NCI-H2081 (cell line): ENCODE measurements at regions not wholly inside any gene's neighbourhood (a gene's known extent, or its start where the extent isn't known, plus 50 kb on each side); places are given as distances from the start of the nearest gene placed in this dataset.
"Not testable (repeated sequence)": the region's sequence is repeated elsewhere in the genome, so short reads cannot be mapped to it uniquely, and the experiment has no call there.

Source experiments
- DNase-seq, 2 experiments: peaks; one replicate each; lab custom pipeline; 2025; lab: John Stamatoyannopoulos, UW

- no peak for DNase-seq
These were observed 221.1 kb upstream of the AUTS2 start for GRCh38 chr7:69377191-69377590.

DNA sequence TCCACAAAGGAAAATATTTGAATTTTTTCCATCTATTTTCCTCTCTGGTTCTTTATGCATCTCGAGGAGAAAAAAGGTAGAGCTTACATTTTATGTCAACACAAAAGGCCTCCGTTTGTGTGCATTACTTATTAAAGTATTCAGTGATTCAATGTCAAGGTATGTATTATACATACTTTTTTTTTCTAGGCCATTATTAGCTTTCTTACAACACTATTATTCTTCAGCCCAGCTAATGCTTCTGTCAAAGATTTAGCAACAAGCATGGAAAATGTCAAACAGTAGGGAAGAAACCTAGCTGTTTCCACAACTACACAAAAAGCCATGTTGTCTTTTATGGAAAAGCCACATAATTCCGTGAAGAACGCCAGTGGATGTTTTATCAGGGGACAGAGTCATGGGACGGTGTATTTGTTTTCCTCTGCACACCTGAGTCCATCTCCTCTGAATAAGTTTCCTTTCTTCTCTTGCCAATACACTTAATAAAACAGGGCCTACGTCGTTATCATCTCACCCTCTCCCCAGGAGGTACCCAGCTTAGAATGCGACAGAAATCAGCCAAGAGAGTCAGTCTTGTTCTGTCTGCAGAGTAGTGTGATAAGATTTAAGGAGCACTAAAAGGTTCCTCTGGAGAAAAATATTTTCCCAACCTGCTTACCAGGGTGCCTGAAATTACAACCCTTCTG, 209.7 kb upstream of the AUTS2 start:
- DNase-seq, result no peak

DNA sequence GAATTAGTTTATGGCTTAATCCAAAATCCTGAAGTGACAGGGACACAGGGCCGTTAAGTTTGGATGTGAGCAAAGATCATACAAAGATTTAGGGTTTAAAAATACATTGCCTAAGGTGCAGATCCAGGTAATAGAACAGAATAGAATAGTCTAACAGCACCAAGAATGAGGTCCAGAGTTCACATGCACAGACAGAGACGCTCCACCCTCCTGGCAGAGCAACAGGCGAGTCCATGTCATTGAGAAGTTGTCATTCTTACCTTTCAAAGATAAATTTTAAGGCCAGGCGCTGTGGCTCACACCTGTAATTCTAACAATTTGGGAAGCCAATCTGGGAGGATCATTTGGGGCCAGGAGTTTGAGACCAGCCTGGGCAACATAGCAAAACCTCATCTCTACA, 209.1 kb upstream of the AUTS2 start:
- DNase-seq, result no peak

- DNase-seq, result not testable (repeated sequence)
These were observed 204.4 kb upstream of the AUTS2 start for GRCh38 chr7:69393912-69394311.

DNA sequence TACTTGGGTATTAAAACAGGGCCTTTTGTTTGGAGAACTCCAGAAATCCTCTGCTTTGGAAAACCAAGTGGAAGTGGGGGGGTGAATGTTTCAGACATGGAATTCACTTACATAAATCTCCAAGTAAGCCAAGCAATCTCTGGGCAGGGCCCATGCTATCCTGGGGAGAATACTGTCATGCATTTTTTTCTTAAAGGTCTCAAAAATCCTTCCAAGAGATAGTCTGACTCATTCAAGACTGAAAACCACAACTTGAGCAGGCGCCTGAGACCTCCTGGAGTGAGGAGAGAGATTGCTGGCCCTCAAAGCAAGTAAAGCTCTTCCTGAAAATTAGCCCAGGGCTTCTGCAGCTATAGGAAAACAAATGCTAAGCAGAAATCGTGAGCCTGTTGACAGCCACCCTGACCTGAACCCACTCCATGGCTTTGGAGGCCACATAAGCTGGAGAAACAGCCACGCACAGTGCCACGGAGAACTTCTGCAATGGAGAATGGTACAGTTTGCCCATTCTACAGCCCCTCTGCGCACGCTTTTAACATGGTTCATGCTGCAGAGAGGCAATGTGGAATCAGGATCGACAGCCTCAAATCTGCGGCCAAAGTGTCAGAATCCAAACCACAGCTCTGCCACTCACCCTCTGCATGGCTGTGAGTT, 203.1 kb upstream of the AUTS2 start:
- no peak for DNase-seq

DNA sequence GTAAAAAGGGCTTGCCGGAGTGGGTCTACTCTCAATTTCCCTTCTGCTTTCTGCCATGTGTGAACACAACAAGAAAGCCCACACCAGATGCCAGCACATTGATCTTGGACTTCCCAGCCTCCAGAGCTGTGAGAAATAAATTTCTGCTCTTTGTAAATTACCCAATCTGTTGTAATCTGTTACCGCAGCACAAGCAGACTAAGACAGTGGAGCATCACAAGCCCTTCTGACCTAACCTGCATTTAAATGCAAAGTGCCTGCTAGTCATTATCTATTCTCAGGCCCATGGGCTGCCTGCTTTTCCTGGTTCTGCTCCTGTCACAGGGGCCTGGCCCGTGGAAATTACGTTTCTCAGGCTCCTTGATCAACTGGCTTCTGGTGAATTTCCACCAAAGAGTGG, 199.3 kb upstream of the AUTS2 start:
- DNase-seq, result no peak

DNA sequence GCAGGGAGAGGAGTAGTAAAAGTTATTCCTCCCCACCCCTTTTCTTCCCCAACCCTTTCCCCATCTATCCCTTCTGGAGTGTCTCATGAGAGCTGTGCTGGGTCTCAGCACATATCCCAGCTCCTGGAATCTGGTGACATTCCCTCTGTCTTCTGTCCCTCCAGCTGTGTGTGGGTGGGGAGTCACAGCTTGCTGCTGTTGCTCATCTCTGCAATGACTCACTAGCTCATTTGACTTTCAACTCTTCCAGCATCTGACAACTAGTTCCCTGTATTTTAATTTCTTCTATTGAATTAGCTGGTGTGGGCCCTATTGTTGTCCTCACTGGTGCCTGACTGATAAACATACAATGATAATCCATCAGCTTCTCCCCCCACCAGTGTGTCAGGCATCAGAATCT, 198.9 kb upstream of the AUTS2 start:
- DNase-seq, result no peak

DNA sequence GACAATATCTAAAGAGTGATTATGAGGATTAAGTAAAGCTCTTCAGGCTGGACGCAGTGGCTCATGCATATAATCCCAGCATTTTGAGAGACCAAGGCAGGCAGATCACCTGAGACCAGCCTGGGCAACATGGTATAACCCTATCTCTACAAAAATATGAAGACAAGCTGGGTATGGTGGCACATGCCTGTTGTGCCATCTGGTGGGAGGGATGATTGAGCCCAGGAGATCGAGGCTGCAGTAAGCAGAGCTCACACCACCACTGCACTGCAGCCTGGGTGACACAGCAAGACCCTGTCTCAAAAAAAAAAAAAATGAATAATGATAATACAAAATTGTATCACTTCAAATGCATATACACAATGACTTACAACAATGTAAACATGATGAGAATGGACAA, 195.6 kb upstream of the AUTS2 start:
- no peak for DNase-seq

GRCh38 chr7:69403169-69403568, 195.1 kb upstream of the AUTS2 start:
- DNase-seq, result peak in 1 of 2 experiments; percentile 35

- DNase-seq, result no peak
These were observed 187.3 kb upstream of the AUTS2 start for GRCh38 chr7:69411018-69411417.

- DNase-seq, result no peak
These were observed 186.8 kb upstream of the AUTS2 start for GRCh38 chr7:69411466-69411865.

- DNase-seq, result no peak
These were observed 185.7 kb upstream of the AUTS2 start for GRCh38 chr7:69412331-69413146.

DNA sequence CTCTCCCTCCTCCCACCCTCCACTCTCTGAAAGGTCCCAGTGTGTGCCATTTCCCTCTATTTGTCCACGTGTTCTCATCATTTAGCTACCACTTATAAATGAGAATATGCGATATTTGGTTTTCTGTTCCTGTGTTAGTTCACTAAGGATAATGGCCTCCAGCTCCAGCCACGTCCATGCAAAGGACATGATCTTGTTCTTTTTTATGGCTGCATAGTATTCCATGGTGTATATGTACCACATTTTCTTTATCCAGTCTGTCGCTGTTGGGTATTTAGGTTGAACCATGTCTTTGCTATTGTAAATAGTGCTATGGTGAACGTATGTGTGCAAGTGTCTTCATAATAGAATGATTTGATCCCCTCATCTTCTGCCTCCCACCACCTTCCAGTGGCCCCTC, 183.7 kb upstream of the AUTS2 start:
- DNase-seq, result no peak

DNA sequence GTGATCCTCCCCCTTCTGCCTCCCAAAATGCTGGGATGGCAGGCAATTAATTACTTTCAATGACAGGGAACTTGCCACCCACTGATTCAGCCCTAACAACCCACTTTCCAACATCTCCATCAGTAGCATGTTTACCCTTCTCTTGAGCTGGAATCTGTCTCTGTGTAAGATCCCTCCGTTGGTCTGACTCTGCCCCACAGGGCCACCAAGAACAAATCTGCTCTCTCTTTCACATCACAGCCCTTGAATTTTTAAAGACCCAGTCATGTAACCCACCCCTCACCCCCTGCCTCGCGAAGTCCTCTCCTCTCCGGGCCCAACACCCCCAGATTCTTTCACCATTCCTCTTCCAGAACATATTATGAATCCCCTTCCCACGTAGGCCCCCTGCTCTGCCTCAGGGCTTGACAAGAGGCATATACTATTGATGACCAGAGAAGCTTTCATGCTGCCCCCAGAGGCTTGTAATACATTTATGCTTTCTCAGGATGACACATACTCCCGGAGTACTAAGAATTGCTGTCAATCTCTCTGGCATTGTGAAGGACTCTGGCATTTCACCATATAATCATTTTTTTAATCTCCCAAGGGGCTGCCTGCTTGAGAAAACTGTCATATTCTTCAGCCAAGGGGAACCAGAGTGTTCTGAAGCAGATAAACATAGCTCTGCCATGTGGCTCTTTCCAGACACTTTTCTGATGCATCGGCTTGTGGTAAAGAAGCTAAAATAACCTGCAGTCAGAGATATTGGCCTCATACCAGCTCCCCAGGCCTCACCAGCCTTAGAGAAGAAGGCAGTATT, 179.2 kb upstream of the AUTS2 start:
- DNase-seq, result no peak

DNA sequence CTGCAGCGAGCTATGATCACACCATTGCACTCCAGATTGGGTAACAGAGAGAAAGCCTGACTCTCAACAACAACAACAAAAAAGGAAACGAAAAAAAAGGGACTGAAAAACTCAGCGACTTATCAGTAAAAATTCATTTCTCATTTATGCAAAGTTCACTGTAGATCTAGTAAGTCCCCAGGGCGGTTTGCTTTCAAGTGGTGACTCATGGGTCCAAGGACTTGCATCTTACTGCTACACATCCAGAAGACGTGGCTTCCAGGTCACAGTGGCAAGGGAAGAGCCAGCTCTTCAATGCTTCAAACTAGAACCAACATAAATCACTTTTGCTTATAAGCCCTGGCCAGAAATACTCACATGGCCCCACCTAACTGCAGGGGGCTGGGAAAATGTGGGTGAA, 178.3 kb upstream of the AUTS2 start:
- no peak for DNase-seq

GRCh38 chr7:69422574-69422985, 175.7 kb upstream of the AUTS2 start:
- DNase-seq, result no peak

DNA sequence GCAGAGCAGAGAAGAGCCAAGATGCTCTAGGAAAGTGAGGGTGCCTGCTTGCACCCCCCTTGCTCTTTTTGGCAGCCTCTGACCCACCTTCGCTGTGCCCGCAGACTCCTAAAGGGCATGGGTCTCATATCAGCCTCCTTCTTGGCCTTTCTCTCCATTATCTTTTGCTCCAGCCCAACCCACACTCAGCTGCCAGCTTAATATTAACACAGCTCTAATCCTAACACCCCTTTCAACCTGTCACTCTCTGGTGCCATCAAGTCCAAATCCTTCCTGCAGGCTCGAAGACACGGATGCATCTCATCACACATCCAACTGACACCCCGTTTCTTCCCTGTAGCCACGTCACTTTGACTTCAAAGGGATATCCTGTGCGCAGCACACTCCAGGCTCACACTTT, 171.6 kb upstream of the AUTS2 start:
- no peak for DNase-seq

- no peak for DNase-seq
These were observed 170.2 kb upstream of the AUTS2 start for GRCh38 chr7:69428089-69428488.

DNA sequence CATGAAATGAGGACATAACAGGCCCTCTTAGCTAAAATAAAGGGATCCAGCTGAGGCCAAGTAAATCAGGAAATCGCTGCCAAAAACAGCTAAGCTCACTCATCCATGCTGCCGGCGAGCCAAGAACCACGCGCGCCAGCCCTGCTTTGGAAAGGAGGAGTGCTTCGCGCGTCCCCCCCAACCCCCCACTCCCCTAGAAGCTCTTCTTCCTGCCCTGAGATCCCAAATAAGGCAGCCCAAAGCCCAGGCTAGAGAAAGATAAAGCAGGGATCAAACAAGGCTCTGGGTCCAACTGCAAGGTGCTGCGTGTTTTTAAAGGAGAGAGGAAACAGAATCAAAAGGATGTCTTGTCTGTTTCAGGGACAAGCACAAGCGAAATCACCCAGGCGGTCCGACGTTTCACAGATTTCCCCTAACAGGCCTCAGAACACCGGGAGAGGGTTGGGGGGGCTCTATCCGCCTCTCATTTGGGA, 168.3 kb upstream of the AUTS2 start:
- peak; percentile 80 to 86 for DNase-seq

GRCh38 chr7:69430384-69431021, 167.8 kb upstream of the AUTS2 start:
- peak; percentile 51 to 60 for DNase-seq

- no peak for DNase-seq
These were observed 166.6 kb upstream of the AUTS2 start for GRCh38 chr7:69431626-69432025.

DNA sequence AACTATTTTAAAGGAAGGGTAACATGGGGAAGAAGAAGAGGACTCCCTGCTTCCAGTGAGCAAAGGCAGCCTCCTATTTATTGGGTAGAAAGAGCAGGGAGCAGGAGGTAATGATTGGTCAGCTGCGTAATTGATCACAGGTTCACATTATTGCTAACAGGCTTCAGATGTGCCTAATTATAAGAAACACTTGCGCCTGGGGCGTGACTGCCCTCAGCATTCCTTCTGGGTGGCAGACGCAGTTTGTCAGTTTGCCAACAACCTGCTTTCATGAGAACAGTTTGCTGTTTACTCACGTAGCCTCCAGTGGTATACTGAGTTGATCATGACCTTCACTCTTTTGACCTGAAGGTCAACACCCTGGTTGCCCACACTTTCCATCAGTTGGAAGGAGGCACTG, 166.0 kb upstream of the AUTS2 start:
- DNase-seq, result not testable (repeated sequence)
